Astrocyte of the cerebellum (primary cell): ENCODE measurements at regions not wholly inside any gene's neighbourhood (a gene's known extent, or its start where the extent isn't known, plus 50 kb on each side); places are given as distances from the start of the nearest gene placed in this dataset.

Source experiments
- DNase-seq: peaks from one replicate; pipeline ENCODE4 v3.0.0-alpha.2; 2011; ENCODE audit warnings: low read depth
- H3K4me3 ChIP-seq: 2 replicates; pipeline ENCODE4 v1.5.1; 2011; ENCODE audit warnings: mild to moderate bottlenecking, low read depth, low read length, moderate library complexity
- in situ Hi-C: cut with HindIII; loops from 2 replicates; pipeline ENCODE4 v1.10.0; 2017; ENCODE audit warnings: low sequenced_read_pairs
- TF ChIP-seq, protein P1 (sequence below): IDR thresholded peaks from 2 replicates; pipeline ENCODE4 v1.5.1; 2012; ENCODE audit warnings: low read length, low read depth, moderate library complexity, mild to moderate bottlenecking; ENCODE audit errors: missing control alignments

- in situ Hi-C loops = no loop called here
- no peak overlapping the region for H3K4me3 ChIP-seq
Observed at GRCh38 chr2:508121-508520, 169.1 kb downstream of the TMEM18 start.

GRCh38 chr2:506866-507265, 170.3 kb downstream of the TMEM18 start:
- in situ Hi-C loops = no loop called here
- TF ChIP-seq, protein P1, sequence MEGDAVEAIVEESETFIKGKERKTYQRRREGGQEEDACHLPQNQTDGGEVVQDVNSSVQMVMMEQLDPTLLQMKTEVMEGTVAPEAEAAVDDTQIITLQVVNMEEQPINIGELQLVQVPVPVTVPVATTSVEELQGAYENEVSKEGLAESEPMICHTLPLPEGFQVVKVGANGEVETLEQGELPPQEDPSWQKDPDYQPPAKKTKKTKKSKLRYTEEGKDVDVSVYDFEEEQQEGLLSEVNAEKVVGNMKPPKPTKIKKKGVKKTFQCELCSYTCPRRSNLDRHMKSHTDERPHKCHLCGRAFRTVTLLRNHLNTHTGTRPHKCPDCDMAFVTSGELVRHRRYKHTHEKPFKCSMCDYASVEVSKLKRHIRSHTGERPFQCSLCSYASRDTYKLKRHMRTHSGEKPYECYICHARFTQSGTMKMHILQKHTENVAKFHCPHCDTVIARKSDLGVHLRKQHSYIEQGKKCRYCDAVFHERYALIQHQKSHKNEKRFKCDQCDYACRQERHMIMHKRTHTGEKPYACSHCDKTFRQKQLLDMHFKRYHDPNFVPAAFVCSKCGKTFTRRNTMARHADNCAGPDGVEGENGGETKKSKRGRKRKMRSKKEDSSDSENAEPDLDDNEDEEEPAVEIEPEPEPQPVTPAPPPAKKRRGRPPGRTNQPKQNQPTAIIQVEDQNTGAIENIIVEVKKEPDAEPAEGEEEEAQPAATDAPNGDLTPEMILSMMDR = no peak
- no peak overlapping the region for H3K4me3 ChIP-seq
- no peak for DNase-seq

More at GRCh38 chr2:508121-508520, 169.1 kb downstream of the TMEM18 start:
- DNase-seq = no peak
- TF ChIP-seq, protein P1 = no peak

DNA sequence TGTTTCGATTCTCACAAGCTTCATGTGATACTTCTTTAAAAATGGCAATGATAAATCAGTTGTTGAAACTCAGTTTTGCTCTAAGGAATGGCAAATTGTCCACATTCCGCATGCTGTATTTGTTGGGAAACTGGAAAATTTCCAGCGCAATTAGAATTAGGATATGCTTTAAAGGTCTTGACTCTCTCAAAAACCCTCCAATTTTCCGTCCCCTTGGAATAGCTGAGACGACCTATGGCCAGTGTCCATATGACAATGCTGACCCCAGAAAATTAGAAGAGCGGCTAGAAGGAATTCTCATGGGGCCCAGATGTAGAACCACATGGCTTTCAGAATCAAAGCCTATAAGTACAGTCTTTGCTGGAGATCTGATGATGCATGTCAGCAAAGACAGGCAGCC, 170.8 kb downstream of the TMEM18 start:
- H3K4me3 ChIP-seq = no peak overlapping the region
- TF ChIP-seq, protein P1 = no peak
- no peak for DNase-seq

DNA sequence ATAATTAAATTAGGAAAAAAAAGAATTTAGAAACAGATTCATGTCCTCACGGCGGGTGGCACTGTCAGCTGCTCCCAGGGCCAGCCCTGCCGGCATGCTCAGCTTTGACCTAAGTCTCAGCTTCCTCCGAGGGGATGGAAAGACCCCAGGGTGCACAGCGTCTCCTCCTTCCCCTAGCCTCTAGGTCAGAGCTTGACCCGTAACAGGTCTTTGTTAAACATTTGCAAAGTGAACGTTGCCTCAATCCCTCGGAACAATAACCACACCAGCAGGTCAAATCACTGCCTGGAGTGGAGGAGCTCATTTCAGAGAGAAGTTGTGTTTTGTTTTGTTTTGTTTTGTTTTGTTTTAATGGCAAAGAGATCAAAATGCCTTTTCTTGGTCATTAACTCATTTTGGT, 171.3 kb downstream of the TMEM18 start:
- in situ Hi-C loops = no loop called here
- TF ChIP-seq, protein P1 = no peak
- no peak overlapping the region for H3K4me3 ChIP-seq
- no peak for DNase-seq

More for the DNA sequence above, 170.8 kb downstream of the TMEM18 start:
- in situ Hi-C loops = no loop called here

- H3K4me3 ChIP-seq = no peak overlapping the region
- in situ Hi-C loops = no loop called here
- TF ChIP-seq, protein P1 = no peak
- no peak for DNase-seq
Observed at GRCh38 chr2:503288-503999, 173.8 kb downstream of the TMEM18 start.

- TF ChIP-seq, protein P1 = no peak
- in situ Hi-C loops = no loop called here
- DNase-seq = no peak
- no peak overlapping the region for H3K4me3 ChIP-seq
Observed at GRCh38 chr2:502831-503230, 174.4 kb downstream of the TMEM18 start.

- no peak overlapping the region for H3K4me3 ChIP-seq
- in situ Hi-C loops = no loop called here
- no peak for DNase-seq
- TF ChIP-seq, protein P1 = no peak
Observed at GRCh38 chr2:501667-502066, 175.5 kb downstream of the TMEM18 start.
